Neutrophil (primary cell): ENCODE measurements at regions not wholly inside any gene's neighbourhood (a gene's known extent, or its start where the extent isn't known, plus 50 kb on each side); places are given as distances from the start of the nearest gene placed in this dataset.

Source experiments
- H3K27ac ChIP-seq: fragments of 200-600 bp; sonication (generic); 2 replicates; pipeline ENCODE4 v1.5.1; 2016; ENCODE audit warnings: mild to moderate bottlenecking, moderate library complexity
- H3K27me3 ChIP-seq: fragments of 200-600 bp; sonication (generic); 2 replicates; pipeline ENCODE4 v1.6.0; 2016; ENCODE audit warnings: mild to moderate bottlenecking
- H3K36me3 ChIP-seq: fragments of 200-600 bp; sonication (generic); 2 replicates; pipeline ENCODE4 v1.5.1; 2017
- H3K4me1 ChIP-seq, 2 experiments: fragments of 200-600 bp in 1 of 2; sonication (generic) in 1 of 2; 1 replicate in 1 of 2; 2 replicates in 1 of 2; pipeline versions ENCODE4 v1.5.1 to v1.6.1; 2013 to 2016; ENCODE audit warnings: low read depth in 1 of 2, low read length in 1 of 2, mild to moderate bottlenecking in 1 of 2, moderate library complexity in 1 of 2; ENCODE audit not compliant: control insufficient read depth in 1 of 2, insufficient read depth in 1 of 2
- H3K4me3 ChIP-seq, 2 experiments: fragments of 200-600 bp in 1 of 2; sonication (generic) in 1 of 2; 1 replicate in 1 of 2; 2 replicates in 1 of 2; pipeline ENCODE4 v1.5.1; 2013 to 2016; ENCODE audit warnings: low read depth in 1 of 2, low read length in 1 of 2, mild to moderate bottlenecking in 1 of 2, moderate library complexity in 1 of 2
- H3K9me3 ChIP-seq: fragments of 200-600 bp; sonication (generic); 2 replicates; pipeline ENCODE4 v1.5.1; 2016
- CTCF ChIP-seq: fragments of 200-600 bp; sonication (generic); IDR thresholded peaks from 2 replicates; pipeline ENCODE4 v1.5.1; 2016; ENCODE audit warnings: antibody characterized with exemption

DNA sequence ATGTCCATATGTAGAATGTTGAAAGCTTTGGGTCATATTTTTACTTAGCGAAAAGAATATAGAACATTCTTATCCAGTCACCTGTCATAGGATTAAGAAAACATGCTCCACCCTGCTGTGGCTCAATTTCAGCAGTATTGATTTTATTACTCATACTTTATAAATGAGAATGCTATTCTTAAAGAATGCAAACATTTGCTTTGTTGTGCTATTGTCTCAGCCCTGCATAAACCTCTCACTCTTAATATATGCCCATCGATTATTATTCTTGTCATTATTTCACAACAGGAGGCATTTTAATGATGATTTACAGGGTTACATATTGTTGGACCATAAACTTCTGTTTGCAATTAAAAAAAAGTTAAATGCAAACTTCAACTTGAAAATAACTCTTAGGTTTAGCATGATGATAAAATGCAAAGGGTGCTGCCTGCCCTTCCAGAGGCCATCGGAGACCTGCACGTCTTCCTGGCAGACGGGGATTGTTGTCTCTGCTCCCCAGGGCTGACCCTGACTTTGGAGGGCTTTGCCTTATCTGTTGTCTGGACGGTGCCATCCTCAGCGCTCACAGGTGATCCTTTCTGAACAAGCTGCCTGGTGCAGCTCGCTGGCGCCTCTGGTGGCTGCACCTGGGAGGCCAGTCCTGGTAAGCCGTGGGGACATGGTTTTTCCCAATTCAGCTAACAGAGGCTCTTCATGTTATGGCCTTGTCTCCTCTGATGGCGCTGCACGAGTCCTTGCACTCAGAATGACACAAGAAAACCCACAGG, 50.0 kb upstream of the SHH start:
- H3K27me3 ChIP-seq: peaks cover 11% of the 10 kb centered on the region
- no peak overlapping the region for H3K27ac ChIP-seq
- no peak for TF ChIP-seq CTCF
- H3K4me1 ChIP-seq: no peaks in the 10 kb centered on the region
- H3K36me3 ChIP-seq: no peaks in the 10 kb centered on the region
- no peak overlapping the region for H3K4me3 ChIP-seq
- H3K9me3 ChIP-seq: no peaks in the 10 kb centered on the region
